Neural cell (in vitro differentiated cells): ENCODE measurements at regions not wholly inside any gene's neighbourhood (a gene's known extent, or its start where the extent isn't known, plus 50 kb on each side); places are given as distances from the start of the nearest gene placed in this dataset.

Experiments used
- H2AFZ ChIP-seq: fragments of 200-600, 300-800 bp; sonication (generic), shearing (Covaris generic); 2 replicates; pipeline ENCODE4 v1.6.0; 2014; ENCODE audit warnings: low read depth, mild to moderate bottlenecking, antibody characterized with exemption, low read length, moderate library complexity
- H3F3A ChIP-seq: fragments of 200-600 bp; shearing (Covaris generic); 2 replicates; pipeline ENCODE4 v1.6.1; 2016; ENCODE audit warnings: mild to moderate bottlenecking, moderate library complexity, mixed read lengths, antibody characterized with exemption, low read length; ENCODE audit not compliant: insufficient read depth, poor library complexity, severe bottlenecking
- H3K27ac ChIP-seq: fragments of 200-600, 300-800 bp; sonication (generic), shearing (Covaris generic); 2 replicates; pipeline ENCODE4 v1.5.1; 2014; ENCODE audit warnings: mild to moderate bottlenecking, low read length, moderate library complexity
- H3K27me3 ChIP-seq: fragments of 300-800, 200-600 bp; sonication (generic), shearing (Covaris generic); 2 replicates; pipeline ENCODE4 v1.6.0; 2014; ENCODE audit warnings: mild to moderate bottlenecking, low read depth, low read length, moderate library complexity; ENCODE audit not compliant: insufficient read depth
- H3K36me3 ChIP-seq: fragments of 300-800, 200-600 bp; sonication (generic), shearing (Covaris generic); 2 replicates; pipeline ENCODE4 v1.5.1; 2014; ENCODE audit warnings: mild to moderate bottlenecking, antibody characterized with exemption, low read length, moderate library complexity; ENCODE audit not compliant: insufficient read depth
- H3K4me2 ChIP-seq: fragments of 300-800, 200-600 bp; sonication (generic), shearing (Covaris generic); 2 replicates; pipeline ENCODE4 v1.6.0; 2014; ENCODE audit warnings: mild to moderate bottlenecking, low read length
- H3K4me3 ChIP-seq: fragments of 300-800, 200-600 bp; sonication (generic), shearing (Covaris generic); 2 replicates; pipeline ENCODE4 v1.5.1; 2014; ENCODE audit warnings: mild to moderate bottlenecking, low read length, moderate library complexity
- H3K79me2 ChIP-seq: fragments of 200-600 bp; shearing (Covaris generic); replicated peaks from 2 replicates; pipeline ENCODE4 v1.6.0; 2014; ENCODE audit warnings: mild to moderate bottlenecking, low read length, moderate library complexity; ENCODE audit not compliant: insufficient read depth
- H3K9ac ChIP-seq: fragments of 300-800, 200-600 bp; sonication (generic), shearing (Covaris generic); 2 replicates; pipeline ENCODE4 v1.6.1; 2016; ENCODE audit warnings: mild to moderate bottlenecking, low read length, mixed read lengths
- H3K9me2 ChIP-seq: fragments of 200-600 bp; shearing (Covaris generic); 2 replicates; pipeline ENCODE4 v1.6.1; 2016; ENCODE audit warnings: mild to moderate bottlenecking, low read length, mixed read lengths; ENCODE audit not compliant: insufficient read depth
- H3K9me3 ChIP-seq: fragments of 200-600, 300-800 bp; sonication (generic), shearing (Covaris generic); 2 replicates; pipeline ENCODE4 v1.6.1; 2016; ENCODE audit warnings: mild to moderate bottlenecking, mixed run types, low read length, moderate library complexity, mixed read lengths
- H4K20me1 ChIP-seq: fragments of 200-600 bp; shearing (Covaris generic); 2 replicates; pipeline ENCODE4 v1.6.1; 2016; ENCODE audit warnings: mild to moderate bottlenecking, mixed run types; ENCODE audit not compliant: insufficient read depth
- CTCF ChIP-seq: fragments of 450-650 bp; IDR thresholded peaks from 2 replicates; pipeline ENCODE4 v1.5.1; 2014; ENCODE audit warnings: antibody characterized with exemption, mild to moderate bottlenecking, moderate library complexity; ENCODE audit not compliant: poor library complexity, severe bottlenecking
- EP300 ChIP-seq: fragments of 450-650 bp; conservative IDR thresholded peaks from 2 replicates; pipeline ENCODE4 v1.6.1; 2014; ENCODE audit warnings: antibody characterized with exemption, mild to moderate bottlenecking, moderate library complexity; ENCODE audit not compliant: poor library complexity, severe bottlenecking
- EZH2 ChIP-seq: fragments of 200-600, 300-800 bp; shearing (Covaris generic), sonication (generic); IDR thresholded peaks from 2 replicates; pipeline ENCODE4 v1.6.1; 2014; ENCODE audit warnings: antibody characterized with exemption, low read length, borderline replicate concordance, mild to moderate bottlenecking; ENCODE audit not compliant: insufficient read depth, poor library complexity, severe bottlenecking
- MXI1 ChIP-seq: fragments of 450-650 bp; conservative IDR thresholded peaks from 2 replicates; pipeline ENCODE4 v1.6.1; 2014; ENCODE audit warnings: antibody characterized with exemption, mild to moderate bottlenecking; ENCODE audit not compliant: poor library complexity, severe bottlenecking
- POLR2AphosphoS5 ChIP-seq: IDR thresholded peaks from 2 replicates; pipeline ENCODE4 v1.6.1; 2012
- RAD21 ChIP-seq: fragments of 450-650 bp; conservative IDR thresholded peaks from 2 replicates; pipeline ENCODE4 v1.6.1; 2014; ENCODE audit warnings: antibody characterized with exemption, mild to moderate bottlenecking, moderate library complexity
- REST ChIP-seq: IDR thresholded peaks from 2 replicates; pipeline ENCODE4 v1.6.1; 2012; ENCODE audit warnings: borderline replicate concordance
- SMC3 ChIP-seq: fragments of 450-650 bp; conservative IDR thresholded peaks from 2 replicates; pipeline ENCODE4 v1.6.1; 2014; ENCODE audit warnings: antibody characterized with exemption, mild to moderate bottlenecking, moderate library complexity; ENCODE audit not compliant: poor library complexity
- TAF1 ChIP-seq: IDR thresholded peaks from 2 replicates; pipeline ENCODE4 v1.6.1; 2012; ENCODE audit warnings: low read depth

- Histone ChIP-seq H3K36me3 (no peaks in the 10 kb centered on the region), H3K27ac (no peak overlapping the region)
These were observed 75.1 kb downstream of the LINGO1 start for GRCh38 chr15:77557564-77557963.

GRCh38 chr15:77557144-77557543 lies 75.6 kb downstream of the LINGO1 start:
- Histone ChIP-seq H2AFZ (no peak overlapping the region), H3K9ac (no peak overlapping the region), H3K4me3 (no peak overlapping the region), H3K27me3 (no peaks in the 10 kb centered on the region), H4K20me1 (no peaks in the 10 kb centered on the region), H3K27ac (peak overlapping the region; percentile 22), H3K4me2 (no peak overlapping the region), H3K79me2 (no peaks in the 10 kb centered on the region), H3F3A (no peaks in the 10 kb centered on the region), H3K9me3 (no peaks in the 10 kb centered on the region), H3K36me3 (no peaks in the 10 kb centered on the region), H3K9me2 (no peaks in the 10 kb centered on the region)
- no peak for TF ChIP-seq TAF1
- TF ChIP-seq MXI1 = no peak
- no peak for TF ChIP-seq POLR2AphosphoS5

More at GRCh38 chr15:77557564-77557963, 75.1 kb downstream of the LINGO1 start:
- TF ChIP-seq REST (no peak), MXI1 (no peak), SMC3 (no peak), RAD21 (no peak), EP300 (no peak), CTCF (no peak), TAF1 (no peak), EZH2 (no peak)
- Histone ChIP-seq H4K20me1 (no peaks in the 10 kb centered on the region), H3K4me3 (no peak overlapping the region), H3K27me3 (no peaks in the 10 kb centered on the region), H2AFZ (no peak overlapping the region), H3F3A (no peaks in the 10 kb centered on the region), H3K9me3 (no peaks in the 10 kb centered on the region), H3K9me2 (no peaks in the 10 kb centered on the region), H3K4me2 (no peak overlapping the region), H3K79me2 (no peaks in the 10 kb centered on the region), H3K9ac (no peak overlapping the region)

GRCh38 chr15:77556622-77557021 lies 76.1 kb downstream of the LINGO1 start:
- H3K27ac ChIP-seq = peak overlapping the region; percentile 22

More at GRCh38 chr15:77556622-77557021, 76.1 kb downstream of the LINGO1 start:
- H2AFZ ChIP-seq = no peak overlapping the region
- H3K4me2 ChIP-seq = no peak overlapping the region
- H3K9ac ChIP-seq = no peak overlapping the region
- no peaks in the 10 kb centered on the region for H3K9me3 ChIP-seq
- H3K79me2 ChIP-seq = no peaks in the 10 kb centered on the region
- H3K9me2 ChIP-seq = no peaks in the 10 kb centered on the region
- TF ChIP-seq SMC3 = no peak
- TF ChIP-seq REST = peak; percentile 39
- no peaks in the 10 kb centered on the region for H3K27me3 ChIP-seq
- no peaks in the 10 kb centered on the region for H3F3A ChIP-seq
- H4K20me1 ChIP-seq = no peaks in the 10 kb centered on the region
- no peak overlapping the region for H3K4me3 ChIP-seq
- H3K36me3 ChIP-seq = no peaks in the 10 kb centered on the region
